ENCODE measurements at regions not wholly inside any gene's neighbourhood (a gene's known extent, or its start where the extent isn't known, plus 50 kb on each side); places are given as distances from the start of the nearest gene placed in this dataset.

DNA sequence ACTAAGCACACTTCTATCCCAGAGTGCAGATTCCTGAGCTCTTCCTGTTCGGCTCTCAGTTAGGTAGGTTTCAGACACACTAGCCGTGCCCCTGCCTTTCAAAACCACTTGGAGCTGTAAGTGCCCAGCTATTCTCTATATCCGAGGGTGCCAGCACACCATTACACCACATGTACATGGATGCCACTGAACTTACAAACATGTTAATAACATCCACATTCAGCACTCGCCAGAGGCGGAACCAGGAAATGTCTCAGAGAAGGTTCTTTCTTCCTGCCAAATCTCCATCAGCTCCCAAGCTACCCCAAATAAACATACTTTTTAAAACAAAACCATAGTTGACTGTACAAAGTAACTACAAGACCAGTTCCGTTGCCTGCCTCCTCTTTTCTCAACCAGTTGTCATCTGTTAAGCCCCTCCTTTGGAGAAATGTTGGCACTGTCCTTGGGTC, 78.4 kb upstream of the CTTNBP2NL start:
- no peak overlapping the region for H2AFZ ChIP-seq (ENCODE audit: control insufficient read depth, low read length)
- no peak for DNase-seq (ENCODE audit: low read depth, low spot score)
- H3K27ac ChIP-seq (ENCODE audit: control insufficient read depth, insufficient read depth, low read length) = no peak overlapping the region
- H3K4me1 ChIP-seq (ENCODE audit: control insufficient read depth, extremely low read depth, insufficient read depth, low read length) = peaks cover 21% of the 10 kb centered on the region
- no peaks in the 10 kb centered on the region for H3K9me1 ChIP-seq (ENCODE audit: control insufficient read depth, extremely low read depth, insufficient read depth, low read length)
- H4K20me1 ChIP-seq (ENCODE audit: control insufficient read depth, extremely low read depth, insufficient read depth, low read length) = no peaks in the 10 kb centered on the region
- H3K9me3 ChIP-seq (ENCODE audit: control insufficient read depth, low read depth, low read length) = no peaks in the 10 kb centered on the region
- FAIRE-seq = no peak
- dilution Hi-C loops (cut with MboI; ENCODE audit: extremely low pct_ligation_motif_present, low sequenced_read_pairs) = no loop called here
- TF ChIP-seq, protein P1, sequence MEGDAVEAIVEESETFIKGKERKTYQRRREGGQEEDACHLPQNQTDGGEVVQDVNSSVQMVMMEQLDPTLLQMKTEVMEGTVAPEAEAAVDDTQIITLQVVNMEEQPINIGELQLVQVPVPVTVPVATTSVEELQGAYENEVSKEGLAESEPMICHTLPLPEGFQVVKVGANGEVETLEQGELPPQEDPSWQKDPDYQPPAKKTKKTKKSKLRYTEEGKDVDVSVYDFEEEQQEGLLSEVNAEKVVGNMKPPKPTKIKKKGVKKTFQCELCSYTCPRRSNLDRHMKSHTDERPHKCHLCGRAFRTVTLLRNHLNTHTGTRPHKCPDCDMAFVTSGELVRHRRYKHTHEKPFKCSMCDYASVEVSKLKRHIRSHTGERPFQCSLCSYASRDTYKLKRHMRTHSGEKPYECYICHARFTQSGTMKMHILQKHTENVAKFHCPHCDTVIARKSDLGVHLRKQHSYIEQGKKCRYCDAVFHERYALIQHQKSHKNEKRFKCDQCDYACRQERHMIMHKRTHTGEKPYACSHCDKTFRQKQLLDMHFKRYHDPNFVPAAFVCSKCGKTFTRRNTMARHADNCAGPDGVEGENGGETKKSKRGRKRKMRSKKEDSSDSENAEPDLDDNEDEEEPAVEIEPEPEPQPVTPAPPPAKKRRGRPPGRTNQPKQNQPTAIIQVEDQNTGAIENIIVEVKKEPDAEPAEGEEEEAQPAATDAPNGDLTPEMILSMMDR (optimal IDR thresholded peaks at IDR 0.05 in 1 of 3, IDR thresholded peaks at IDR 0.05 in 1 of 3, conservative IDR thresholded peaks at IDR 0.05 in 1 of 3; ENCODE audit: extremely low read depth in 1 of 3, insufficient read depth in 2 of 3, low read length in 3 of 3) = no peak
- no peak for TF ChIP-seq EZH2 (IDR thresholded peaks at IDR 0.05; ENCODE audit: low read length)
- H3K4me3 ChIP-seq (ENCODE audit: control insufficient read depth in 2 of 3, extremely low read depth in 1 of 3, insufficient read depth in 2 of 3, low read depth in 1 of 3, low read length in 3 of 3) = no peak overlapping the region
- no peaks in the 10 kb centered on the region for H3K36me3 ChIP-seq (ENCODE audit: control insufficient read depth in 2 of 2, extremely low read depth in 1 of 2, insufficient read depth in 2 of 2, low read length in 2 of 2)
- H3K27me3 ChIP-seq (ENCODE audit: control insufficient read depth, extremely low read depth, insufficient read depth, low read length) = no peaks in the 10 kb centered on the region
- no peaks in the 10 kb centered on the region for H3K79me2 ChIP-seq (ENCODE audit: control insufficient read depth, insufficient read depth, low read length)
- no peak overlapping the region for H3K4me2 ChIP-seq (ENCODE audit: control insufficient read depth, extremely low read depth, insufficient read depth, low read depth, low read length)
- H3K9ac ChIP-seq (ENCODE audit: control insufficient read depth, extremely low read depth, insufficient read depth, low read length) = no peak overlapping the region

DNA sequence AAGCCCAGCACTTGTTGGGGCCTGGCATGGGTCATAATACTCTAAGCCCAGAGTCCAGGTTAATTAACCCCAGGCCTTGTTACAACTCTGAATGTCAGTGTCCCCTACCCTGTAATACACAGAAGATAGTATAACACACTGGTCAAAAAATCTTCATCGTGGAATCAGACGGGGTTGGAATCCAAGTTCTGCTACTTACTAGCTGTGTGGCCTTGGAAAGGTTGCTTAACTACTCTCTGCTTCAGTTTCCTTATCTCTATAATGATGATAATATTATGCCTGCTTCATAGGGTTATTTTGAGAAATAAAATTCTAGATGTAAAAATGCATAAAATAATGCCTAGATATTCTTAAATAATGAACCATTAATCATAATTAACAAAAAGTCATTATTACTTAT, 77.8 kb upstream of the CTTNBP2NL start:
- DNase-seq (ENCODE audit: low read depth, low spot score) (no peak), FAIRE-seq (no peak)
- Histone ChIP-seq H3K36me3 (ENCODE audit: control insufficient read depth in 2 of 2, extremely low read depth in 1 of 2, insufficient read depth in 2 of 2, low read length in 2 of 2) (no peaks in the 10 kb centered on the region), H3K9me1 (ENCODE audit: control insufficient read depth, extremely low read depth, insufficient read depth, low read length) (no peaks in the 10 kb centered on the region), H3K4me1 (ENCODE audit: control insufficient read depth, extremely low read depth, insufficient read depth, low read length) (peaks cover 21% of the 10 kb centered on the region), H2AFZ (ENCODE audit: control insufficient read depth, low read length) (no peak overlapping the region), H3K27me3 (ENCODE audit: control insufficient read depth, extremely low read depth, insufficient read depth, low read length) (no peaks in the 10 kb centered on the region), H3K9ac (ENCODE audit: control insufficient read depth, extremely low read depth, insufficient read depth, low read length) (no peak overlapping the region), H3K9me3 (ENCODE audit: control insufficient read depth, low read depth, low read length) (no peaks in the 10 kb centered on the region), H3K4me3 (ENCODE audit: control insufficient read depth in 2 of 3, extremely low read depth in 1 of 3, insufficient read depth in 2 of 3, low read depth in 1 of 3, low read length in 3 of 3) (no peak overlapping the region), H4K20me1 (ENCODE audit: control insufficient read depth, extremely low read depth, insufficient read depth, low read length) (no peaks in the 10 kb centered on the region), H3K79me2 (ENCODE audit: control insufficient read depth, insufficient read depth, low read length) (no peaks in the 10 kb centered on the region), H3K27ac (ENCODE audit: control insufficient read depth, insufficient read depth, low read length) (no peak overlapping the region), H3K4me2 (ENCODE audit: control insufficient read depth, extremely low read depth, insufficient read depth, low read depth, low read length) (no peak overlapping the region)
- TF ChIP-seq EZH2 (IDR thresholded peaks at IDR 0.05; ENCODE audit: low read length) = no peak
- TF ChIP-seq, protein P1 (optimal IDR thresholded peaks at IDR 0.05 in 1 of 3, IDR thresholded peaks at IDR 0.05 in 1 of 3, conservative IDR thresholded peaks at IDR 0.05 in 1 of 3; ENCODE audit: extremely low read depth in 1 of 3, insufficient read depth in 2 of 3, low read length in 3 of 3) = no peak
- dilution Hi-C loops (cut with MboI; ENCODE audit: extremely low pct_ligation_motif_present, low sequenced_read_pairs) = no loop called here
